SK-N-DZ (cell line): ENCODE measurements at regions not wholly inside any gene's neighbourhood (a gene's known extent, or its start where the extent isn't known, plus 50 kb on each side); places are given as distances from the start of the nearest gene placed in this dataset.

Experiments used
- DNase-seq: peaks from one replicate; pipeline ENCODE4 v3.0.0-alpha.2; 2015; ENCODE audit warnings: low spot score

GRCh38 chr16:55264949-55265348, 59.1 kb upstream of the IRX6 start:
- no peak for DNase-seq

GRCh38 chr16:55265926-55266325, 58.1 kb upstream of the IRX6 start:
- DNase-seq: no peak

- DNase-seq: no peak
These were observed 52.0 kb upstream of the IRX6 start for GRCh38 chr16:55271945-55272513.

- no peak for DNase-seq
These were observed 51.3 kb upstream of the IRX6 start for GRCh38 chr16:55272744-55273143.

- DNase-seq: no peak
These were observed 50.6 kb upstream of the IRX6 start for GRCh38 chr16:55273356-55273755.

- no peak for DNase-seq
These were observed 50.0 kb upstream of the IRX6 start for GRCh38 chr16:55273959-55274358.
